ENCODE measurements at regions not wholly inside any gene's neighbourhood (a gene's known extent, or its start where the extent isn't known, plus 50 kb on each side); places are given as distances from the start of the nearest gene placed in this dataset.
"Not testable (repeated sequence)": the region's sequence is repeated elsewhere in the genome, so short reads cannot be mapped to it uniquely, and the experiment has no call there.

DNA sequence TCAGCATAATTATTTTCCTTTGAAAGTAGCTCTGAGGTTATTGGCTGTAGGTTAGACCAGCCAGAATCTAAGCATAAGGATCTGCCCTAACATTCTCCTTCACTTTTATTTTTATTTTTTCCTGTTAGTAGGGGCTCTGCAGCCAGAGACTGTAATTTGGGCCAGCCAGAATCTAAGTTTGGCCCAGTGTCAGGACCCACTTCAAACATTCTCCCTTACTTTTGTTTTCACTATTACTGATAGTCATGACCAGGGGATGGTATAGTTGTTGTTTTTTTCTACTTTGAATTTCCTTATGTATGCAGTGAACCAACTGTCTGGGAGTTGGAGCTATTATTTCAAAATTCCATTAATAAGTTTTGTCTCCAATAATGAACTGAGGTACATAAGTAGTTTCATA is 121.0 kb upstream of the MBNL1 start:
- Histone ChIP-seq H3K27me3 (ENCODE audit: control insufficient read depth, insufficient read depth, low read length) (no peaks in the 10 kb centered on the region), H3K4me1 (ENCODE audit: control insufficient read depth, insufficient read depth, low read length) (no peaks in the 10 kb centered on the region), H3K4me3 (ENCODE audit: low read length) (no peak overlapping the region), H3K27ac (ENCODE audit: low read length) (no peak overlapping the region), H3K36me3 (ENCODE audit: control insufficient read depth, insufficient read depth, low read length) (no peaks in the 10 kb centered on the region), H3K9me3 (replicated peaks; ENCODE audit: control insufficient read depth, low read depth, low read length) (no peaks in the 10 kb centered on the region)
- no peak for DNase-seq

GRCh38 chr3:152148579-152148978 is 120.2 kb upstream of the MBNL1 start:
- no CpG with 5 or more reads among the region's 1 CpG for WGBS (ENCODE audit: insufficient coverage)
- H3K9me3 ChIP-seq (replicated peaks; ENCODE audit: control insufficient read depth, low read depth, low read length): no peaks in the 10 kb centered on the region
- no peak for DNase-seq
- H3K4me1 ChIP-seq (ENCODE audit: control insufficient read depth, insufficient read depth, low read length): no peaks in the 10 kb centered on the region
- H3K4me3 ChIP-seq (ENCODE audit: low read length): no peak overlapping the region
- no peak overlapping the region for H3K27ac ChIP-seq (ENCODE audit: low read length)
- H3K27me3 ChIP-seq (ENCODE audit: control insufficient read depth, insufficient read depth, low read length): no peaks in the 10 kb centered on the region
- H3K36me3 ChIP-seq (ENCODE audit: control insufficient read depth, insufficient read depth, low read length): no peaks in the 10 kb centered on the region

DNA sequence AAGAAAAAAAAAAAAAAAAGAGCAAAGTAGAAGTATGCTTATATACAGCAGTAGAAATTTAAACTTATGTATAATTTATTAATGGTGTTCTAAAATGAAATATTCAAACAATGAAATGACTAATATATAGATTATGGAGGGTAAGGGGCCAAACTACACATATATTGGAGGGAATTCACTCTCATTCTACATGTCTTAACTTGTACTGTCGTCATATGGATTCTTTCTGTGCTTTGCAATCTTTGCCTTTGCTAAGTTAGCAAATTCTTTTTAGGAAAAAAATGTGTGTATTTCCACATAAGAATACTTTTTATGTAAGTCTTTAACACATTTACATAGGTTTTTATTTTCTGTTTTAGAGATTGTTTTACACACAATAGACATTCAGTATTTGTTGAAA is 118.9 kb upstream of the MBNL1 start:
- Histone ChIP-seq H3K27ac (ENCODE audit: low read length) (no peak overlapping the region), H3K36me3 (ENCODE audit: control insufficient read depth, insufficient read depth, low read length) (no peaks in the 10 kb centered on the region), H3K4me1 (ENCODE audit: control insufficient read depth, insufficient read depth, low read length) (no peaks in the 10 kb centered on the region), H3K27me3 (ENCODE audit: control insufficient read depth, insufficient read depth, low read length) (no peaks in the 10 kb centered on the region), H3K9me3 (replicated peaks; ENCODE audit: control insufficient read depth, low read depth, low read length) (no peaks in the 10 kb centered on the region), H3K4me3 (ENCODE audit: low read length) (no peak overlapping the region)
- no peak for DNase-seq
- WGBS (ENCODE audit: insufficient coverage): no CpG with 5 or more reads among the region's 1 CpG

- H3K27ac ChIP-seq (ENCODE audit: low read length): no peak overlapping the region
- H3K4me1 ChIP-seq (ENCODE audit: control insufficient read depth, insufficient read depth, low read length): no peaks in the 10 kb centered on the region
- 71% methylated on average over 3 of the region's 8 CpGs for WGBS (ENCODE audit: insufficient coverage)
Measured at GRCh38 chr3:152151216-152151876, 117.4 kb upstream of the MBNL1 start.

DNA sequence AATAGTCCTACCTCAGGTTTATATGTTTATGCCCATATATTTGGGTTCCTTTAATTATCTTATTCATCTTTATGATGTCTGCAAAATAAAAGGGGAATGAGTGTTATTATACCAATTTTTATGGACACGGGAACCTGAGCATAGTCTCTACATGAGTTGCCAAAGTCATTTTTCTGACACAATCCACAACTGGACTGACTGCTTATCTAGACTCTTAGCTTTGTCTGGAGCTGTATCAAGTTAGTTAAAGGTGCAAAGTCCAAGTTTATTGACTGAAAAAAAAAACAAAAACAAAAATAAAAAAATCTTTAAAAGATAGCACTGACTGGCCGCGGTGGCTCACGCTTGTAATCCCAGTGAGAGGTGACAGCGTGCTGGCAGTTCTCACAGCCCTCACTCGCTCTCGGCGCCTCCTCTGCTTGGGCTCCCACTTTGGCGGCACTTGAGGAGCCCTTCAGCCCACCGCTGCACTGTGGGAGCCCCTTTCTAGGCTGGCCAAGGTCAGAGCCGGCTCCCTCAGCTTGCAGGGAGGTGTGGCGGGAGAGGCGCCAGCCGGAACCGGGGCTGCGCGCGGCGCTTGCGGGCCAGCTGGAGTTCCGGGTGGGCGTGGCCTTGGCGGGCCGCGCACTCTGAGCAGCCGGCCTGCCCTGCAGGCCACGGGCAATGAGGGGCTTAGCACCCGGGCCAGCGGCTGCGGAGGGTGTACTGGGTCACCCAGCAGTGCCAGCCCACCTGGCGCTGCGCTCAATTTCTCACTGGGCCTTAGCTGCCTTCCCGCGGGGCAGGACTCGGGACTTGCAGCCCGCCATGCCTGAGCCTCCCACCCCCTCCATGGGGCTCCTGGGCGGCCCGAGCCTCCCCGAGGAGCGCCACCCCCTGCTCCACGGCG is 116.6 kb upstream of the MBNL1 start:
- not testable (repeated sequence) for H3K4me1 ChIP-seq (ENCODE audit: control insufficient read depth, insufficient read depth, low read length); H3K36me3 ChIP-seq (ENCODE audit: control insufficient read depth, insufficient read depth, low read length); H3K27me3 ChIP-seq (ENCODE audit: control insufficient read depth, insufficient read depth, low read length); H3K4me3 ChIP-seq (ENCODE audit: low read length); H3K9me3 ChIP-seq (replicated peaks; ENCODE audit: control insufficient read depth, low read depth, low read length); DNase-seq; H3K27ac ChIP-seq (ENCODE audit: low read length)
- 95% methylated on average over 41 of the region's 42 CpGs for WGBS (ENCODE audit: insufficient coverage)

More at GRCh38 chr3:152151216-152151876, 117.4 kb upstream of the MBNL1 start:
- no peaks in the 10 kb centered on the region for H3K36me3 ChIP-seq (ENCODE audit: control insufficient read depth, insufficient read depth, low read length)
- no peaks in the 10 kb centered on the region for H3K9me3 ChIP-seq (replicated peaks; ENCODE audit: control insufficient read depth, low read depth, low read length)
- DNase-seq: no peak
- no peak overlapping the region for H3K4me3 ChIP-seq (ENCODE audit: low read length)
- H3K27me3 ChIP-seq (ENCODE audit: control insufficient read depth, insufficient read depth, low read length): no peaks in the 10 kb centered on the region

GRCh38 chr3:152153115-152153514 is 115.6 kb upstream of the MBNL1 start:
- not testable (repeated sequence) for H3K36me3 ChIP-seq (ENCODE audit: control insufficient read depth, insufficient read depth, low read length); H3K4me3 ChIP-seq (ENCODE audit: low read length); H3K27me3 ChIP-seq (ENCODE audit: control insufficient read depth, insufficient read depth, low read length); H3K27ac ChIP-seq (ENCODE audit: low read length); DNase-seq; H3K4me1 ChIP-seq (ENCODE audit: control insufficient read depth, insufficient read depth, low read length); H3K9me3 ChIP-seq (replicated peaks; ENCODE audit: control insufficient read depth, low read depth, low read length)
- 96% methylated on average over 4 of the region's 5 CpGs for WGBS (ENCODE audit: insufficient coverage)

DNA sequence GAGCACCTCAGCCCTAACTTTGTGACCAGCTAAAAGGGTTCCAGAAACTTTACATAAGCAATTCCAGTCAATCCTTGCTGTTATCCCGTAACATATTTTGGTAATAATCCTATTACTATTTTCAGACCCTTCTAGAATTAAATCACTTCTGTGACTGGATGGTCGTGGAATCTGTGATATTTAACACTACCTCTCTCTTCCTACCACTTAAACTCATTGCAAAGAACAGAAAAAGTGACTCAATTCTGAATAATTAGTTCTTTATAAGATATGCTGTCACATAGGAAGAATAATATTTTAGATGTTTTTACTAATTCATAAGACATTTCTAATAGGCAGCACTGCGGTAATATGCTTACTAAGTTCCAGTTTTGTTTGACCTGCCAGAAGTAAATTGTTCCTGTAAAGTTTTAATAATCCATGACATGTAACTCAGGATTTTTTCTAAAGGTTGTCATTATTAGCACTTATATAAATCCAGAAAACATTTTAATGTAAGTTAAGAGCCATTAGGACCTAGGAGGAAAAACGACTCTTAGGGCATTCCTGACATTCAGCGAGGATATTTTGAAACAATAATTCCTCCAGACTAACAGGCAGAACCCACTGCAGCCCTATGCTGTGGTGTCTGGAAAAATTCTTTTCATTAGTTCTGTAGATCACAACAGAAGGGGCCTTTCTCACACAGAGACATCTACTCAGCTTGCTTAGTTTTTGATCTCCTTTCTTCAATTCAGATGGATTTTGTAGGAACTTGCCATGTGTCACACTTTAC is 113.3 kb upstream of the MBNL1 start:
- no peak for DNase-seq
- no peak overlapping the region for H3K27ac ChIP-seq (ENCODE audit: low read length)
- no CpG with 5 or more reads among the region's 5 CpGs for WGBS (ENCODE audit: insufficient coverage)
- no peak overlapping the region for H3K4me3 ChIP-seq (ENCODE audit: low read length)
- no peaks in the 10 kb centered on the region for H3K36me3 ChIP-seq (ENCODE audit: control insufficient read depth, insufficient read depth, low read length)
- no peaks in the 10 kb centered on the region for H3K9me3 ChIP-seq (replicated peaks; ENCODE audit: control insufficient read depth, low read depth, low read length)
- H3K4me1 ChIP-seq (ENCODE audit: control insufficient read depth, insufficient read depth, low read length): no peaks in the 10 kb centered on the region
- no peaks in the 10 kb centered on the region for H3K27me3 ChIP-seq (ENCODE audit: control insufficient read depth, insufficient read depth, low read length)

- H3K9me3 ChIP-seq (replicated peaks; ENCODE audit: control insufficient read depth, low read depth, low read length): no peaks in the 10 kb centered on the region
- no peaks in the 10 kb centered on the region for H3K27me3 ChIP-seq (ENCODE audit: control insufficient read depth, insufficient read depth, low read length)
- H3K4me3 ChIP-seq (ENCODE audit: low read length): no peak overlapping the region
- no peak for DNase-seq
- H3K27ac ChIP-seq (ENCODE audit: low read length): no peak overlapping the region
- H3K36me3 ChIP-seq (ENCODE audit: control insufficient read depth, insufficient read depth, low read length): no peaks in the 10 kb centered on the region
- H3K4me1 ChIP-seq (ENCODE audit: control insufficient read depth, insufficient read depth, low read length): no peaks in the 10 kb centered on the region
- no CpG with 5 or more reads among the region's 3 CpGs for WGBS (ENCODE audit: insufficient coverage)
Measured at GRCh38 chr3:152156880-152157279, 111.8 kb upstream of the MBNL1 start.

GRCh38 chr3:152157337-152157736 is 111.4 kb upstream of the MBNL1 start:
- no peaks in the 10 kb centered on the region for H3K36me3 ChIP-seq (ENCODE audit: control insufficient read depth, insufficient read depth, low read length)
- no peak for DNase-seq
- no peaks in the 10 kb centered on the region for H3K4me1 ChIP-seq (ENCODE audit: control insufficient read depth, insufficient read depth, low read length)
- H3K4me3 ChIP-seq (ENCODE audit: low read length): no peak overlapping the region
- H3K27ac ChIP-seq (ENCODE audit: low read length): no peak overlapping the region
- H3K27me3 ChIP-seq (ENCODE audit: control insufficient read depth, insufficient read depth, low read length): no peaks in the 10 kb centered on the region
- no peaks in the 10 kb centered on the region for H3K9me3 ChIP-seq (replicated peaks; ENCODE audit: control insufficient read depth, low read depth, low read length)

DNA sequence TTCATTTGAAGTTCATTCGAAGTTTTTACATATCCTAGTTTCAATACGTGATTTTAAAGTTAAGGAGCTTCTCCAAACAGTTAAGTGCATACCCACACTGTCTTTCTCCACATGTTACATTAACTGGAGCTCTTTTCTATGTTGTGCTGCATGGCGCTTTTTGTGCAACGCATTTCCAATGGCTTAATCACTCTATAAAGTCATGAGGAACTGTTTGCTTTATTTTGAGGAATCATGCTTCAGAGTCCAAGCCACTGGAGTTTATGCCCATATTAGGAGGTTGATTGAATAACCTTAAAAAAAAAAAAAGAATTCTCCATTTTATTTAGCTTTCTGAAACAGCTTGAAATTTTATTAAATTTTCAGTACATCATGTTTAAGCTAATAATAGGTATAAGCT is 109.4 kb upstream of the MBNL1 start:
- no peak for DNase-seq
- no CpG with 5 or more reads among the region's 4 CpGs for WGBS (ENCODE audit: insufficient coverage)
- H3K27me3 ChIP-seq (ENCODE audit: control insufficient read depth, insufficient read depth, low read length): no peaks in the 10 kb centered on the region
- H3K9me3 ChIP-seq (replicated peaks; ENCODE audit: control insufficient read depth, low read depth, low read length): no peaks in the 10 kb centered on the region
- no peak overlapping the region for H3K4me3 ChIP-seq (ENCODE audit: low read length)
- no peak overlapping the region for H3K27ac ChIP-seq (ENCODE audit: low read length)
- no peaks in the 10 kb centered on the region for H3K4me1 ChIP-seq (ENCODE audit: control insufficient read depth, insufficient read depth, low read length)
- no peaks in the 10 kb centered on the region for H3K36me3 ChIP-seq (ENCODE audit: control insufficient read depth, insufficient read depth, low read length)
